ENCODE measurements at regions not wholly inside any gene's neighbourhood (a gene's known extent, or its start where the extent isn't known, plus 50 kb on each side); places are given as distances from the start of the nearest gene placed in this dataset.
"Not testable (repeated sequence)": the region's sequence is repeated elsewhere in the genome, so short reads cannot be mapped to it uniquely, and the experiment has no call there.

- no peaks in the 10 kb centered on the region for H3K9me3 Mint-ChIP-seq
- no peak for DNase-seq
- H3K4me3 Mint-ChIP-seq, result no peak overlapping the region
- no peaks in the 10 kb centered on the region for H3K36me3 Mint-ChIP-seq (ENCODE audit: insufficient read depth)
- peaks cover 1% of the 10 kb centered on the region for H3K4me1 Mint-ChIP-seq (ENCODE audit: low read depth)
- no peak for ATAC-seq
- no peaks in the 10 kb centered on the region for H3K27me3 Mint-ChIP-seq (ENCODE audit: low read depth)
Observed at GRCh38 chr4:104906276-104906675, 240.4 kb upstream of the TET2 start.

DNA sequence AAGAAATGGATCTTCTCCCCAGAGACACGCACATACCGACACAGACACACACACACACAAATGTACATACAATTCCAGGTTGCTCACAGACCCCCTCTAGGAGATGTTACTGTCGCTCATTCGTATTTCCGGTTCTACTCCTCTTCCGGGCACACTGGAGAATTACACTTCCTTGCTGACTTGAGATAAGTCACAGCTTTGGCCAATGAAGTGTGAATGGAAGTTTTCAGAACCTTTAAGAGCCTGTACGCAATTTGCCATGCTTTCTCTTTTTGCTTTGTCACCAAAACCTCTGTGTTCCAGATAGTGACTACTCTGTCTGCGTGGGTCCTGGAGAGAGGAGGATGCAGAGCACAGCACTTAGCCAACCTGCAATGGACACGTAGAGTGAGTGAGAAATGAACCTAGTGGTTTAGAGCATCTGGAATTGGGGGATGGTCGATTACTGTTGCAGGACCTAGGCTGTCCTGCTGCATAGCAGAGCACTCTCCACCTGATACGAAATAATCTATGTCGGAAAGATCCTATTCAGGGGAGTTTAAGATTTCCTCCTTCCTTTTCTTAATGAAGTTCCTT lies 239.5 kb upstream of the TET2 start:
- DNase-seq (no peak), ATAC-seq (no peak)
- Mint-ChIP-seq H3K4me3 (no peak overlapping the region), H3K9me3 (no peaks in the 10 kb centered on the region), H3K4me1 (ENCODE audit: low read depth) (no peaks in the 10 kb centered on the region), H3K36me3 (ENCODE audit: insufficient read depth) (no peaks in the 10 kb centered on the region), H3K27me3 (ENCODE audit: low read depth) (no peaks in the 10 kb centered on the region)

DNA sequence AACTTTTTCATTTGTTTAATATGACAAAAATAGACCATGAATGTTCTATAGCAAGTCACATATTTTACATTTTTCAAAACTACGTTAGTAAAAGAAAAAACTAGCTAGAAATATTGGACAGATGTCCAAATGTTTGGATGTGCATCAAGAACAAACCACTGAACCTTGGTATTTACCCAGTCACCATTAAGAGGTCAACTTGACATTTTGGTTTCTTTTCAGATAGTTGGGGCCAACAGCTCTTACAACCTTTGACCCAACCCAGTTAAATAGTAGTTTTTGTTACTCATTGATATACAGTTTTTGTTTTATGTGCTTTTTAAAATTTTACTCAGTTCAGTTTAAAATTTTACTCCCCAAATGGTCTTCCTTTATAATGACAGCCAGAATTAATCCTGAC lies 238.7 kb upstream of the TET2 start:
- ATAC-seq (no peak), DNase-seq (no peak)
- no peaks in the 10 kb centered on the region for H3K36me3 Mint-ChIP-seq (ENCODE audit: insufficient read depth)
- H3K27me3 Mint-ChIP-seq (ENCODE audit: low read depth), result no peaks in the 10 kb centered on the region
- no peaks in the 10 kb centered on the region for H3K4me1 Mint-ChIP-seq (ENCODE audit: low read depth)
- no peak overlapping the region for H3K4me3 Mint-ChIP-seq
- H3K9me3 Mint-ChIP-seq, result no peaks in the 10 kb centered on the region

DNA sequence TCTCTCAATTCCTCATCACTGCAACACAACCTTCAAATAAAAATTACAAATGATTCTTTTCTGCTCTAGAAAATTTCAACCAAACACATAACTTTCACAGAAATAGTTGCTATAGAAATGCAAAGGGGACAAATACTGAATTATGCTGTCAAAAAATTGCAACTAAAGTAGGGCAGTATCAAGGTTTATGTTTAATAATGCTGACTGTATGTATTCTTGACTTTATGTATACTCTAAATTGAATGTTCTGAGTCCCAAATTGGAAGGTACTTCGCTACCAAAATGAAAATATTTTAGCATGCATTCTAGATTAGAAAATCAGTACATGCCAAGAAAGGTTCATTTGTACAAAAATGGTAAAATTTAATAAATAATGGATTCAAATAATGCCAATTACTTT lies 237.3 kb upstream of the TET2 start:
- Mint-ChIP-seq H3K27me3 (ENCODE audit: low read depth) (no peaks in the 10 kb centered on the region), H3K36me3 (ENCODE audit: insufficient read depth) (no peaks in the 10 kb centered on the region), H3K9me3 (no peaks in the 10 kb centered on the region), H3K4me3 (no peak overlapping the region), H3K4me1 (ENCODE audit: low read depth) (no peaks in the 10 kb centered on the region)
- no peak for DNase-seq
- no peak for ATAC-seq

GRCh38 chr4:104912518-104912917 lies 234.2 kb upstream of the TET2 start:
- Mint-ChIP-seq H3K9me3 (no peaks in the 10 kb centered on the region), H3K36me3 (ENCODE audit: insufficient read depth) (no peaks in the 10 kb centered on the region), H3K4me1 (ENCODE audit: low read depth) (no peaks in the 10 kb centered on the region), H3K27me3 (ENCODE audit: low read depth) (no peaks in the 10 kb centered on the region), H3K4me3 (no peak overlapping the region)
- DNase-seq (no peak), ATAC-seq (no peak)

DNA sequence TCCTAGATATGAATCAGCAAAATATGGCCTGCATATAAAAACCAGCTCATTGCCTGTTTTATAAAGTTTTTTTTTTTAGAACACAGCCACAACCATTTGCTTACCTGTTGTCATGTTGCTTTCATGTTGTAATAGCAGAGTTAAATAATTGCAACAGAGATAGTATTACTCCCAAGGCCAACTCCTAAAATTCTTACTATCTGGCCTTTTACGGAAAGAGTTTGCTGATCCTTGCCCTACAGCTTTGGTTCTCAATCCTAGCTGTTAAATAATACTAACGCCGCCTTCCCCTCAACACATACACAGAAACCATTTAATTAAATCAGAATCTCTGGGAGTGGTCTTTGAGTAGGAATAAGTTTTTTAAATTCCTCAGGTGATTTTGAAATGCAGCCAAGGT lies 231.3 kb upstream of the TET2 start:
- no peak overlapping the region for H3K4me3 Mint-ChIP-seq
- no peaks in the 10 kb centered on the region for H3K9me3 Mint-ChIP-seq
- H3K4me1 Mint-ChIP-seq (ENCODE audit: low read depth), result peaks cover 9% of the 10 kb centered on the region
- H3K36me3 Mint-ChIP-seq (ENCODE audit: insufficient read depth), result no peaks in the 10 kb centered on the region
- ATAC-seq (no peak), DNase-seq (no peak)
- H3K27me3 Mint-ChIP-seq (ENCODE audit: low read depth), result no peaks in the 10 kb centered on the region

GRCh38 chr4:104915864-104916263 lies 230.8 kb upstream of the TET2 start:
- no peaks in the 10 kb centered on the region for H3K27me3 Mint-ChIP-seq (ENCODE audit: low read depth)
- no peak for DNase-seq
- H3K9me3 Mint-ChIP-seq, result no peaks in the 10 kb centered on the region
- H3K36me3 Mint-ChIP-seq (ENCODE audit: insufficient read depth), result no peaks in the 10 kb centered on the region
- no peak for ATAC-seq
- H3K4me1 Mint-ChIP-seq (ENCODE audit: low read depth), result peaks cover 9% of the 10 kb centered on the region
- H3K4me3 Mint-ChIP-seq, result no peak overlapping the region

DNA sequence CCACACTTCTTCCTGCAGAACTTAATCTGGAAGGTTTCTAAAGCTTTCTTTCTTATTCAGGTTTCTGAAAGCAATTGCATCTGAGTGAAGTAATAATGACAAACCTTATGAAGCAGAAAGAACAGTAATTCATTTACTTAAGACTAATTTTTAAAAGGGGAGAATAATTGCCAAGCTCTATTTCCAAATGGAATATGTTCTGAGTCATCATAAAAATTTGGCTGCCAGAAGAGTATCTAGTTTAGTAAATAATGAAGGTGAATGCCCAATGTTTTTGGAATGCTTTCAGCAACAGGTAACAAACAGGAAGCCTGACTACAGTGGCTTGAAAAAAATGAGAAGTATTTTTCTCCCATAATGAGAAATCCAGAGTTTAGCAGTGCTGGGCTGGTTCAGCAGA lies 227.3 kb upstream of the TET2 start:
- H3K4me3 Mint-ChIP-seq, result no peak overlapping the region
- H3K9me3 Mint-ChIP-seq, result no peaks in the 10 kb centered on the region
- H3K27me3 Mint-ChIP-seq (ENCODE audit: low read depth), result no peaks in the 10 kb centered on the region
- no peaks in the 10 kb centered on the region for H3K36me3 Mint-ChIP-seq (ENCODE audit: insufficient read depth)
- ATAC-seq (no peak), DNase-seq (no peak)
- peaks cover 9% of the 10 kb centered on the region for H3K4me1 Mint-ChIP-seq (ENCODE audit: low read depth)

DNA sequence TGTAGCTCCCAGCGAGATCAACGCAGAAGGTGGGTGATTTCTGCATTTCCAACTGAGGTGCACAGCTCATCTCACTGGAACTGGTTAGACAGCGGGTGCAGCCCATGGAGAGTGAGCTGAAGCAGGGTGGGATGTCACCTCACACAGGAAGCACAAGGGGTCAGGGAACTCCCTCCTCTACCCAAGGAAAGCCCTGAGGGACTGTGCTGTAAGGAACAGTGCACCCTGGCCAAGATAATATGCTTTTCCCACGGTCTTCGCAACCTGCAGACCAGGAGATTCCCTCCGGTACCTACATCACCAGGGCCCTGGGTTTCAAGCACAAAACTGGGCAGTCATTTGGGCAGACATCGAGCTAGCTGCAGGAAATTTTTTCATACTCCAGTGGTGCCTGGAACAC lies 216.4 kb upstream of the TET2 start:
- Mint-ChIP-seq H3K27me3 (ENCODE audit: low read depth) (no peaks in the 10 kb centered on the region), H3K36me3 (ENCODE audit: insufficient read depth) (no peaks in the 10 kb centered on the region), H3K9me3 (peaks cover 8% of the 10 kb centered on the region), H3K4me1 (ENCODE audit: low read depth) (peaks cover 32% of the 10 kb centered on the region), H3K4me3 (no peak overlapping the region)
- no peak for DNase-seq
- no peak for ATAC-seq

DNA sequence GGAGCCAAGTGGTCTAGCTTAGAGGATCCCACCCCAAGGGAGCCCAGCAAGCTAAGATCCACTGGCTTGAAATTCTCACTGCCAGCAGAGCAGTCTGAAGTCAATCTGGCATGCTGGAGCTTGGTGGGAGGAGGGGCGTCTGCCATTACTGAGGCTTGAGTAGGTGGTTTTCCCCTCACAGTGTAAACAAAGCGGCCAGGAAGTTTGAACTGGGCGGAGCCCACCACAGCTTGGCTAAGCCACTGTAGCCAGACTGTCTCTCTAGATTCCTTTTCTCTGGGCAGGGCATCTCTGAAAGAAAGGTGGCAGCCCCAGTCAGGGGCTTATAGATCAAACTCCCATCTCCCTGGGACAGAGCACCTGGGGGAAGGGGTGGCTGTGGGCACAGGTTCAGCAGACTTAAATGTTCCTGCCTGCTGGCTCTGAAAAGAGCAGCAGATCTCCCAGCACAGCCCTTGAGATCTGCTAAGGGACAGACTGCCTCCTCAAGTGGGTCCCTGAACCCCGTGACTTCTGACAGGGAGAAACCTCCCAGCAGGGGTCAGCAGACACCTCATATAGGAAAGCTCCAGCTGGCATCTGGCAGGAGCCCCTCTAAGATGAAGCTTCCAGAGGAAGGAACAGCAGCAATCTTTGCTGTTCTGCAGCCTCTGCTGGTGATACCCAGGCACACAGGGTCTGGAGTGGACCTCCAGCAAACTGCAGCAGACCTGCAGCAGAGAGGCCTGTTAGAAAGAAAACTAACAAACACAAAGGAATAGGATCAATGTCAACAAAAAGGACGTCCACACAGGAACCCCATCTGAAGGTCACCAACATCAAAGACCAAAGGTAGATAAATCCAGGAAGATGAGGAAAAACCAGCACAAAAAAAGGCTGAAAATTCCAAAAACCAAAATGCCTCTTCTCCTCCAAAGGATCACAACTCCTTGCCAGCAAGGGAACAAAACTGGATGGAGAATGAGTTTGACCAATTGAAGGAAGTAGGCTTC lies 215.6 kb upstream of the TET2 start:
- ATAC-seq (peak in 1 of 2 donors; percentile 46), DNase-seq (peak; percentile 19)
- H3K9me3 Mint-ChIP-seq; H3K36me3 Mint-ChIP-seq (ENCODE audit: insufficient read depth); H3K4me3 Mint-ChIP-seq; H3K27me3 Mint-ChIP-seq (ENCODE audit: low read depth): not testable (repeated sequence)
- H3K4me1 Mint-ChIP-seq (ENCODE audit: low read depth), result peaks cover 32% of the 10 kb centered on the region

- ATAC-seq (peak; percentile 64 to 69), DNase-seq (no peak)
- Mint-ChIP-seq H3K9me3 (no peaks in the 10 kb centered on the region), H3K4me3 (no peak overlapping the region), H3K4me1 (ENCODE audit: low read depth) (peaks cover 8% of the 10 kb centered on the region), H3K27me3 (ENCODE audit: low read depth) (no peaks in the 10 kb centered on the region), H3K36me3 (ENCODE audit: insufficient read depth) (no peaks in the 10 kb centered on the region)
Observed at GRCh38 chr4:104938624-104939023, 208.1 kb upstream of the TET2 start.

GRCh38 chr4:104940927-104941326 lies 205.7 kb upstream of the TET2 start:
- Mint-ChIP-seq H3K9me3 (no peaks in the 10 kb centered on the region), H3K27me3 (ENCODE audit: low read depth) (no peaks in the 10 kb centered on the region), H3K4me1 (ENCODE audit: low read depth) (peaks cover 8% of the 10 kb centered on the region), H3K4me3 (no peak overlapping the region), H3K36me3 (ENCODE audit: insufficient read depth) (no peaks in the 10 kb centered on the region)
- DNase-seq (no peak), ATAC-seq (no peak)

DNA sequence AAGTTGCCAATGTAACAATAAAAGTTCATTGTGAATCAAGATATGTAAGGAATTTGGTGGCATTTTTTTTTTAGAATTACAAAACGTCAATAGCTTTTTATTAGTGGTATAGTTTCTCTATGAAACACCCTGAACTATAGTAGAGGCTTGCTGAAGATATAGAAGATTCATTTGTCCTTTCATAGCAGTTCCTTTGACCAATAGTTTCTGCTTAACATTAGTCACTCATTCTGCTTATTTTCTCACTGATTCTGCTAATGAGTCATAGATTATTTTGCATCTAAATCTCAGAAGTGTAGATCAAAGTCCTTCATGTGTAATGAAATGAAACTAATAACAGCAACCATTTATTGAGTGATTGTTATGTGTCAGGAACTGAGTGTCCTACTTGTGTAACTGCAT lies 205.0 kb upstream of the TET2 start:
- Mint-ChIP-seq H3K9me3 (no peaks in the 10 kb centered on the region), H3K36me3 (ENCODE audit: insufficient read depth) (no peaks in the 10 kb centered on the region), H3K4me1 (ENCODE audit: low read depth) (peaks cover 8% of the 10 kb centered on the region), H3K27me3 (ENCODE audit: low read depth) (no peaks in the 10 kb centered on the region), H3K4me3 (no peak overlapping the region)
- DNase-seq (no peak), ATAC-seq (peak; percentile 44 to 46)

- Mint-ChIP-seq H3K4me3 (no peak overlapping the region), H3K9me3 (no peaks in the 10 kb centered on the region), H3K4me1 (ENCODE audit: low read depth) (peaks cover 7% of the 10 kb centered on the region), H3K36me3 (ENCODE audit: insufficient read depth) (no peaks in the 10 kb centered on the region), H3K27me3 (ENCODE audit: low read depth) (no peaks in the 10 kb centered on the region)
- no peak for DNase-seq
- peak; percentile 64 to 75 for ATAC-seq
Observed at GRCh38 chr4:104942990-104943743, 203.5 kb upstream of the TET2 start.

Measured in activated T-cell treated with anti-CD3 and anti-CD28 coated beads, Interleukin-2, amount 50 U/mL, for 4 hours (primary cell).